GM12874 (cell line): ENCODE measurements at regions not wholly inside any gene's neighbourhood (a gene's known extent, or its start where the extent isn't known, plus 50 kb on each side); places are given as distances from the start of the nearest gene placed in this dataset.

Experiments used
- TF ChIP-seq, protein P1 (sequence below): IDR thresholded peaks from 2 replicates; pipeline ENCODE4 v1.5.1; 2011; ENCODE audit warnings: low read depth, mild to moderate bottlenecking, control low read depth, low read length, moderate library complexity; ENCODE audit not compliant: insufficient read depth

DNA sequence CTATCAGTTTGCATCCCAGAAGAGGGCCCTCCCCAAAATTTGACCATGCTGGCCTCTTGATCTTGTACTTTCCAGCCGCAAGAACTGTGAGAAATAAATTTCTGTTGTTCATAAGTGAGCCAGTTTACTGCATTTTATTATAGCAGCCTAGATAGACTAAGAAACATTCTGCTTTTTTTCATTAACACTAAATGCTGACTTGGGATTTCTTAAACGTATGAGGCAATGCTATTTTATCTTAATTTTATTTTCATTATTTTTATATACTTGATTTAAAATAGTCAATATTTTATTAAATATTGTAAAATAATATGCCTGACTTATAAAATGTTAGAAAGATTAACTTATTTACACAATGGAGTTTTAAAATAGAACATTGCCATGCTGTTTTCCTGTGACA is 341.8 kb upstream of the CNTNAP2 start:
- TF ChIP-seq, protein P1, sequence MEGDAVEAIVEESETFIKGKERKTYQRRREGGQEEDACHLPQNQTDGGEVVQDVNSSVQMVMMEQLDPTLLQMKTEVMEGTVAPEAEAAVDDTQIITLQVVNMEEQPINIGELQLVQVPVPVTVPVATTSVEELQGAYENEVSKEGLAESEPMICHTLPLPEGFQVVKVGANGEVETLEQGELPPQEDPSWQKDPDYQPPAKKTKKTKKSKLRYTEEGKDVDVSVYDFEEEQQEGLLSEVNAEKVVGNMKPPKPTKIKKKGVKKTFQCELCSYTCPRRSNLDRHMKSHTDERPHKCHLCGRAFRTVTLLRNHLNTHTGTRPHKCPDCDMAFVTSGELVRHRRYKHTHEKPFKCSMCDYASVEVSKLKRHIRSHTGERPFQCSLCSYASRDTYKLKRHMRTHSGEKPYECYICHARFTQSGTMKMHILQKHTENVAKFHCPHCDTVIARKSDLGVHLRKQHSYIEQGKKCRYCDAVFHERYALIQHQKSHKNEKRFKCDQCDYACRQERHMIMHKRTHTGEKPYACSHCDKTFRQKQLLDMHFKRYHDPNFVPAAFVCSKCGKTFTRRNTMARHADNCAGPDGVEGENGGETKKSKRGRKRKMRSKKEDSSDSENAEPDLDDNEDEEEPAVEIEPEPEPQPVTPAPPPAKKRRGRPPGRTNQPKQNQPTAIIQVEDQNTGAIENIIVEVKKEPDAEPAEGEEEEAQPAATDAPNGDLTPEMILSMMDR: no peak

DNA sequence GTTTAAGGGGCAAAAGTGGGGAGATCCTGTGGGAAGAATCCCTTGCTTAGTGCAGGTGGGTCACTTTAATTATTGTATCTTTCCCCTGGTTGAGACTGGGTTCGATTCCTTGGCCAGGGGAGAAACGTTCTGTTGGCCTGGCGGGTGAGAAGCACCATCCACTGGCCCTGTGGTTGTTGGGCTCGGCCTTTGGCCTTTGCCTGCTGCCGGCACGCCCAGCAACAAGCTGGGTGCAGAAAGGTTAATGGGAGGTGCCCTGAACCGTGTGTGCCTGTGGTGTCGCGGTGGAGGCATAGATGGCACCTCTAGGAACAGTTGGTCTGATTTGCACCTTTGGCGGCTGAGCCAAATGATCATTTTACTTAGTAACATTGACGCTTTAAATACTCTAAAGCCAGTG is 363.6 kb upstream of the CNTNAP2 start:
- TF ChIP-seq, protein P1: no peak

DNA sequence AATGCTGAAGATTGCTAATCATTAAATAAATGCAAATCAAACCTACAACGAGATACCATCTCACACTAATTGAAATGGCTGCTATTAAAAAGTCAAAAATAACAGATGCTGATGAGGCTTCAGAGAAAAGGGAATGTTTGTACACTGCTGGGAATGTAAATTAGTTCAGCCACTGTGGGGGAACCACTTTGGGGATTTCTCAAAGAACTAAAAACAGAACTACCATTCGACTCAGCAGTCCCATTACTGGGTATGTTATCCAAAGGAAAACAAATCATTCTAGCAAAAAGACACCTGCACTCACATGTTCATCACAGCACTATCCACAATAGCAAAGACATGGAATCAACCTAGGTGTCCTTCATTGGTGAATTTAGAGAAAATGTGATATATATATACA is 379.0 kb upstream of the CNTNAP2 start:
- TF ChIP-seq, protein P1: no peak

DNA sequence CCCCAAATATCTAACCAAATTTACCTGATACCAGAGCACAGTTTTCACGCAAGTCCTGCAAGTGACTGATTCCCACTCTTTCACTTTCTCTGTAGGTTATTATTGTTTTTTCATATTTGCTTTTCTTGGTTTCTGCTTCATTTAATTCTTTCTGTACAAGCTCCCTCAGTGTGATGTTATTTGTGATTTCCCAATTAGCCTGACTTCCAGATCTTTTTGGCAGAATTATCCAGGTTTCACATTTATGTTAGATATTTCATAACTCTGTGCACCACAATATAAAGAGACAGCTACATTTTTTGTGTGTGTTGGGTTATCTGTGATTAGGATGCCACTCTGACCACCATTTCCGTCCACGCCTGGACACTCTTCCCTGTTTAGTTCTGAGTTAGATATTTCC is 381.5 kb upstream of the CNTNAP2 start:
- TF ChIP-seq, protein P1: no peak

DNA sequence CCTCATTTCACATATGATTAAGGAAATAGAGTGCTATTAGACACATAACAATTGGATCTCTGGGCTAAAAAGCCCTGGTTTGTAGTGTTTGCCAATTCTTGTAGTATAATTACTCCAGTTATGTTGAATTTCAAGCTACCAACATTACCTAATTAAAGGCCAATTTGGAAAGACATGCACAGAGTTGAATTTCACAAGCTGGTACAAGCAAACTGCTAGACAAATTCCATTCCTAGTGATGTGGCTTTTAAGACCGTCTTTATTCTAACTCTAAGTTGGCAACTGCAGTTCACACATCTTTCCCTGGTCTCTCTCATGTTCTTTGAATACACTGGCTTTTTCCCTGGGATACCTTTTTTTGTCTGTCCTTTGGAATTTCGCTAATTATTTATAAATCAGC is 384.1 kb upstream of the CNTNAP2 start:
- TF ChIP-seq, protein P1: no peak

DNA sequence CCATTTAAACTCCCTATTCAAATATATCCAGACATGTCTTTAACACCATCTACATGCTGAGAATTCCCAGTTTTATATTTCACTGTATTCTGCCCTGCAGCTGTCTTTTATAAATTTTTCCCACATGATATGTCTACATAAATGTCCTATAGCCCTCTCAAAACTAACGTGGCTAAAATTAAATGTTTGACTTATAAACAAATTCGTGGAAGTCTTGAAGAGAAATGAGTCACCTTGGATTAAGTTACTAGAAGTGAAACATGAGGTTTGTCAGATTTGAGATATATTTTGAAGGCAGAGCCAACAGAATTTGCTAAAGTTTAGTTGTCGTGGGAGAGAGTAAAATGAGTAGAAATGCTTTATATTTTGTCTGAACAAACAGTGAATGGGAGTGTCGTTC is 386.9 kb upstream of the CNTNAP2 start:
- TF ChIP-seq, protein P1: no peak

DNA sequence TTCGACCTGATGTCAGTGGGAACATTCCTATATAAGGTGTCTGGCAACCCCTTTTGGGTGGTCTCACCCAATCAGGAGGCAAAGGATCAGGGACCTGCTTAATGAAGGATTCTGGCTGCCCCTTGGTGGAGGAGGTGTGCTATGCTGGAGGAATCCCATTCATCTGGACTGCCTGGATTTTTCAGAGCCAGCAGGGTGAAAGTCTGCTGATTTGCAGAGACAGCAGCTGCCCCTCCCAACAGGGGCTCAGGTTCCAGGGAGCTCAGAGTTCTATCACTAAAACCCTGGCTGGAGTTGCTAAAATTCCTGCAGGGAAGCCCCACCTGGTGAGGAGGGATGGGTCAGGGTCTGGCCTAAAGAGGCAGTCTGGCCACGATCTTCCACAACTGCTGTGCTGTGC is 398.5 kb upstream of the CNTNAP2 start:
- TF ChIP-seq, protein P1: no peak

DNA sequence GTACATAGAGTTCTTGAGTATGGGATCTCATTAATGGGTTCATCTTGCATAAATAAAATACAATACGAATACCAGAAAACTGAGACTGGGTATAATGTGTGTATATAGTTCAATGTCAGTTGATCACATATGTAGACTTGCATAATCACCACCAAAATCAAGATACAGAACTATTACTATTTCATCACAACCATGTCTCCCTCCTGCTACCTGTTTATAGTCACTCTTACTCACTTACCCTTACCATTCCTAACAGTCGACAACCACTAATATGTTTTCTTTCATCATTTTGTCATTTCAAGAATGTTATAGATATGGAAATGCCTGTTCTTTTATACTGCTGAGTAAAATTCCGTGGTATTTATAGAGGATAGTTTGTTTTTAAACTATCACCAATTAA is 416.1 kb upstream of the CNTNAP2 start:
- TF ChIP-seq, protein P1: no peak
